ENCODE measurements at regions not wholly inside any gene's neighbourhood (a gene's known extent, or its start where the extent isn't known, plus 50 kb on each side); places are given as distances from the start of the nearest gene placed in this dataset.

DNA sequence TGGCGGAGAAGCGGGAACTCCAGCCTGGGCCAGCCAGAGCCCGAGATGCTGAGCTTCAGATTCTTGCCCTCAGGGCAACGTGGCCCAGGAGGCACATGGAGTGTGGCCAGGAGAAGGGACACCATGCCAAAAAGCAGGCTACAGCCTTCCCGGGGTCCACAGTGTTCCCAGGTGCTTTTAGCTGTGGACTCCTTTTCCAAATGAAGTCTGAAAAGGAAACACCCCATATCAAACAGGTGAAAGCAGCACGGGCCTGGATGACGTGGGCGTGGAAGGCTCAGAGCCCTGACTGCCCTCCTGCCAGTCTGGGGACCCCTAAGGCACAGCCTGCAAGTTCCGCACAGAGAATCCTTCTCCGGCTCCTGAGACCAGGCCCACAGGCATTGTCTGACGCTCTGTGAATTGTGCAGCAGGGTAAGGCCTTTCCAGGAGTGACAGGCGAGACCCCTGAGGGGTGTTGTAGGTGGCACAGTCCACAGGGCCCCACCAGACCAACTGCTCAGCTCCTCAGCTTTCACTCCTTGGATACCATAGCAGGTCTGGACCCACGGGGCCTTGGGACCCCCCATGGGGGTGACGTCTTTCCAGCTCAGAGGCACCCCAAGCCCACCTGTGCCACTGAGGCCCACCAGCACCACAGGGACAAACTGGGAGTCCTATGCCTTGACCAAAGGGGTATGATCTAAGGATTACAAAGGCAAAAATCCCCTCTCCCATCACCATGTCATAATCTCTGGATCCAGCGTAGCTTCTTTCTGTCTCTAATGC is 69.6 kb upstream of the RAB6C start:
- TF ChIP-seq POLR2AphosphoS5 (IDR thresholded peaks at IDR 0.05; ENCODE audit: low read depth, low read length) (no peak), TAF1 (IDR thresholded peaks at IDR 0.05; ENCODE audit: low read depth, low read length) (no peak), POLR2A (IDR thresholded peaks at IDR 0.05; ENCODE audit: low read depth, low read length) (no peak), POU2F2 (IDR thresholded peaks at IDR 0.05; ENCODE audit: low read depth, low read length) (no peak), PAX5 (IDR thresholded peaks at IDR 0.05; ENCODE audit: insufficient read depth, low read length, severe bottlenecking) (no peak)
